Gastroesophageal sphincter (tissue), 4 donors: ENCODE measurements at regions not wholly inside any gene's neighbourhood (a gene's known extent, or its start where the extent isn't known, plus 50 kb on each side); places are given as distances from the start of the nearest gene placed in this dataset.

Source experiments
- ATAC-seq: fragments of 150-250 bp; one replicate; pipeline ENCODE4 v1.9.1; 2016; ENCODE audit warnings: mild to moderate bottlenecking, moderate library complexity
- H3K27ac ChIP-seq, 4 donors: fragments of 200-600 bp; sonication (generic) in 3 of 4; 1 replicate in 3 of 4; 2 replicates in 1 of 4; pipeline ENCODE4 v1.5.1; 2016 to 2019
- H3K27me3 ChIP-seq: fragments of 200-600 bp; sonication (generic); one replicate; pipeline ENCODE4 v1.5.1; 2019
- H3K36me3 ChIP-seq, 2 donors: fragments of 200-600 bp; sonication (generic); one replicate each; pipeline ENCODE4 v1.5.1; 2019; ENCODE audit warnings: control low read depth in 1 of 2
- H3K4me1 ChIP-seq, 3 donors: fragments of 200-600 bp; sonication (generic); 1 replicate in 2 of 3; 2 replicates in 1 of 3; pipeline ENCODE4 v1.5.1; 2016 to 2019; ENCODE audit warnings: control low read depth in 2 of 3
- H3K4me3 ChIP-seq, 2 donors: fragments of 200-600 bp; sonication (generic); one replicate each; pipeline ENCODE4 v1.5.1; 2019; ENCODE audit warnings: mild to moderate bottlenecking in 1 of 2, moderate library complexity in 1 of 2
- H3K9me3 ChIP-seq, 3 donors: fragments of 200-600 bp; sonication (generic); one replicate each; pipeline ENCODE4 v1.5.1; 2017 to 2019; ENCODE audit warnings: control low read depth in 2 of 3
- EP300 ChIP-seq: sonication (generic); formaldehyde crosslinking; IDR thresholded peaks from one replicate; pipeline ENCODE4 v1.6.1; 2017; ENCODE audit warnings: antibody characterized with exemption, mild to moderate bottlenecking
- POLR2A ChIP-seq, 2 donors: fragments of 450-650 bp; IDR thresholded peaks; one replicate each; pipeline ENCODE4 v1.6.1; 2017; ENCODE audit warnings: antibody characterized with exemption in 2 of 2, mild to moderate bottlenecking in 2 of 2, moderate library complexity in 1 of 2
- POLR2AphosphoS5 ChIP-seq: sonication (generic); formaldehyde crosslinking; IDR thresholded peaks from one replicate; pipeline ENCODE4 v1.6.1; 2017; ENCODE audit warnings: antibody characterized with exemption
- WGBS, 2 donors: methylation state at CpG; one replicate each; pipeline ENCODE4 v1.1.5; 2018; ENCODE audit warnings: low coverage in 1 of 2; 5-methylcytosine and 5-hydroxymethylcytosine counted together
- TF ChIP-seq, protein P1 (sequence below), 4 experiments: fragments of 200-600 bp in 2 of 4; fragments of 450-650 bp in 2 of 4; sonication (generic) in 1 of 4; IDR thresholded peaks; one replicate each; pipeline ENCODE4 v1.5.1; 2017 to 2019; ENCODE audit warnings: antibody characterized with exemption in 4 of 4, mild to moderate bottlenecking in 2 of 4, moderate library complexity in 2 of 4

DNA sequence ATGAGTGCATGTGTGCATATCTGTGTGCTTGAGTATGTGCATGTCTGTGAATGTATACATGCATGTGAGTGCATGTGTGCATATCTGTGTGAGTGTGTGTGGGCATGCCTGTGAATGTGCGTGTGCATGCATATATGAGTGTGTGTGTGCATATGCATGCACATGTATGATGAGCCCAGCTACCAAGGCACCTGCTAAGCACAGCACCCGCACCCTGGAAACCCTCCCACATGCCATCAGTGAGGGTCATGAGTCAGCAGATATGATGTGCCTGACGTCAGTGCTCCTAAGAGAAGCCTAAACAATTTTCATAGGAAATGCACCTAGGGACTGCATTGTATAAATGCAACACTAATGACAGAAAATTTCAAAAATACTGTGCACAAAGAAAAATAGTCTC lies 151.1 kb downstream of the KIF26A start:
- Histone ChIP-seq H3K27ac (no peak overlapping the region), H3K27me3 (peaks cover 36% of the 10 kb centered on the region), H3K4me1 (no peaks in the 10 kb centered on the region), H3K4me3 (no peak overlapping the region), H3K9me3 (no peaks in the 10 kb centered on the region), H3K36me3 (no peaks in the 10 kb centered on the region)
- TF ChIP-seq POLR2AphosphoS5 (no peak), EP300 (no peak), POLR2A (IDR thresholded peaks at IDR 0.05) (no peak)
- TF ChIP-seq, protein P1, sequence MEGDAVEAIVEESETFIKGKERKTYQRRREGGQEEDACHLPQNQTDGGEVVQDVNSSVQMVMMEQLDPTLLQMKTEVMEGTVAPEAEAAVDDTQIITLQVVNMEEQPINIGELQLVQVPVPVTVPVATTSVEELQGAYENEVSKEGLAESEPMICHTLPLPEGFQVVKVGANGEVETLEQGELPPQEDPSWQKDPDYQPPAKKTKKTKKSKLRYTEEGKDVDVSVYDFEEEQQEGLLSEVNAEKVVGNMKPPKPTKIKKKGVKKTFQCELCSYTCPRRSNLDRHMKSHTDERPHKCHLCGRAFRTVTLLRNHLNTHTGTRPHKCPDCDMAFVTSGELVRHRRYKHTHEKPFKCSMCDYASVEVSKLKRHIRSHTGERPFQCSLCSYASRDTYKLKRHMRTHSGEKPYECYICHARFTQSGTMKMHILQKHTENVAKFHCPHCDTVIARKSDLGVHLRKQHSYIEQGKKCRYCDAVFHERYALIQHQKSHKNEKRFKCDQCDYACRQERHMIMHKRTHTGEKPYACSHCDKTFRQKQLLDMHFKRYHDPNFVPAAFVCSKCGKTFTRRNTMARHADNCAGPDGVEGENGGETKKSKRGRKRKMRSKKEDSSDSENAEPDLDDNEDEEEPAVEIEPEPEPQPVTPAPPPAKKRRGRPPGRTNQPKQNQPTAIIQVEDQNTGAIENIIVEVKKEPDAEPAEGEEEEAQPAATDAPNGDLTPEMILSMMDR (IDR thresholded peaks at IDR 0.05) = no peak
- ATAC-seq = no peak
- 0 to 78% methylated on average over 1 to 3 of the region's 3 CpGs for WGBS, 2 donors

DNA sequence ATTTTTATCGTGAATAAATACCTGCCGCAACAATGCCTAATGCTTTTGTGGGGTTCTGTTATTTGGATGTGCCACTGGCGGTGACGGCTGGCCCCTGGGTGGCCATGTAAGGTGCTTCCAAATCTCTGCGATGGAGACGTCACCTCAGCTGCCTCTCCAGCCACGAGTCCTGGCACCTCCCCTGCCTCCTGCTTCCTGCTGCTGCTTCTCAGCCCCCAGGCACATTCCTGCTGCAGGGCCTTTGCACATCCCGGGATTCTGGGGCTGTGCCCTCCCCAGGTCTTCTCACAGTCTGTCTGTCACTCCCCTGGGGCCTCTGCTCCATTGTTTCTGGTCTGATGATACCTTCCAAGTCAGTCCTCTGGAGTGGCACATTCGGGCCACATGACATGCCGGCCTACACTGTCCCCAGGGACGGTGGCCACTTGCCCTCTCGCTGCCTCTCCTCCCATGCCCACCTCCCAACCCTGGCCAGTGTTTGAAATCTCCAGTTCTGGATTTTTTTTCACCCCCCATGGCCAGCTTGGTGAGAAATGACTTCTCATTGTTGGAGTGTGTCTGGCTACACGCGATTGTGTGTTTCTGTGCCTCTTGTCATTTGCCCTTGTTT lies 151.8 kb downstream of the KIF26A start:
- ATAC-seq = no peak
- Histone ChIP-seq H3K27me3 (peaks cover 42% of the 10 kb centered on the region), H3K27ac (no peak overlapping the region), H3K9me3 (no peaks in the 10 kb centered on the region), H3K4me1 (no peaks in the 10 kb centered on the region), H3K4me3 (no peak overlapping the region), H3K36me3 (no peaks in the 10 kb centered on the region)
- 72 to 75% methylated on average over 5 to 12 of the region's 14 CpGs for whole genome bisulfite sequencing, 2 donors
- TF ChIP-seq POLR2AphosphoS5 = no peak

DNA sequence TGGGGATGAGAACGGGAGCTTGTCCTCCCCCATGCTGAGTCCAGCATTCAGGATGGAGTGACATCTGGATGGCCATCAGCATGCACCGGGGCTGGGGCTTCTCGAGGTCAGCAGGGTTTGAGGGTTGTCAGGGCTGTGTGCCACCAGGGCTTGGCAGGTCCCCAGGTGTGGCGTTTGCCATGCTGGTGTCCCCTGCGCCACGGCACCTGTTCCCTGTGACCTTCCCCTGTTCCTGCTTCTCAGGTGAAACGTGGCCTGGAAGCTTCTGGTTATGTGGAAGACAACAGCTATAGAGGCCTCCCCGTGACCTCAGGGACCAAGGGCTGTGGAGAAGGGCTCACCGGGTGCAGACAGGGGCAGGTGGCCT lies 152.4 kb downstream of the KIF26A start:
- H3K9me3 ChIP-seq = no peaks in the 10 kb centered on the region

DNA sequence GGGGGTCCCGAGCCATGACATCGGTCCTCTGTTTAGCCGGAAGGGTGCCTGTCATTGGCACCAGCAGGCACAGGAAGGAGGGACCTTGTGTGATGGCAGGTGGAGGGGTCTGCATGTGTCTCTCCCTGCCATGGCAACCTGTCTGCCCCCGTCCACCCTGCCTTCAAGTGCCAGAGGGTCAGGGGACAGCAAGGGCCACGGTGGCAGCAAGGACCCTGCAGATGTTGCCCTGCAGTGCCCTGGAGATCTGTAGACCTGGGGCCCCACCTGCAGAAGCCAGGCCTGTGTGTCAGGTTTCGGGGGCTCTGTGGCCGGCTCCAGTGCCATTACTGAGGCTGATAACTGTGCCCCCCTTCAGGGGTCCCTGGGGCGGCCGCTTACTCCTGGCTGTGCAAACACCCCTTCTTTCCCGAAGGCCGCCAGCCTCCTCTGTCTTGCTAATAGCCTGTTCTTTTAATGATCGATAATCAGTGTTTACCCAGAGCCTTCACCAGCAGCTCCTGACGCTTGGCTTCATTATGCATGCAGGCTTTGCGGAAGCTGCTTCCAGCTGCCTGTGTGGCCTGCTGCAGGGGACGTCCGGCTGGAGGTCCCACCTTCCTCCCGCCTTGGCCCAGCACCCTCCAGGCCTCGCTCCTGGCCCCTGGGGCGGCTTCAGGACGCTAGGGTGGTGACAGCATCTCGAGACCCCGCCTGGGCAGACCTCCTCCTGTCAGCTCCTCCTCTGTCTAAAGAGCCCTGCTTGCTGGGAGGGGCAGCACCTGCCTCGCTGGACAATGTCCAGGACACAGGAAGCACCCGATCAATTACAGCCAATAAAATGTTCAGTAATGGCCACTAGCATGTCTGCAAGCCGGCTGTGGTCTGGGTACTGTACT lies 153.0 kb downstream of the KIF26A start:
- Histone ChIP-seq H3K4me1 (no peaks in the 10 kb centered on the region), H3K27ac (no peak overlapping the region), H3K36me3 (no peaks in the 10 kb centered on the region), H3K9me3 (no peaks in the 10 kb centered on the region), H3K4me3 (no peak overlapping the region), H3K27me3 (peaks cover 44% of the 10 kb centered on the region)
- no peak for ATAC-seq
- 33 to 43% methylated on average over 1 of the region's 25 CpGs for WGBS, 2 donors
- TF ChIP-seq POLR2A (IDR thresholded peaks at IDR 0.05) (no peak), EP300 (no peak), POLR2AphosphoS5 (no peak)
- TF ChIP-seq, protein P1 (IDR thresholded peaks at IDR 0.05) = no peak

More for the DNA sequence above, 152.4 kb downstream of the KIF26A start:
- no peak for ATAC-seq
- no peaks in the 10 kb centered on the region for H3K4me1 ChIP-seq
- TF ChIP-seq POLR2A (IDR thresholded peaks at IDR 0.05) (no peak), EP300 (no peak), POLR2AphosphoS5 (no peak)
- TF ChIP-seq, protein P1 (IDR thresholded peaks at IDR 0.05) = no peak
- H3K36me3 ChIP-seq = no peaks in the 10 kb centered on the region
- no peak overlapping the region for H3K27ac ChIP-seq
- H3K27me3 ChIP-seq = peaks cover 44% of the 10 kb centered on the region
- H3K4me3 ChIP-seq = no peak overlapping the region
- 100% methylated on average over 1 of the region's 9 CpGs; no CpG with 5 or more reads in 1 of the 2 donors for WGBS, 2 donors

DNA sequence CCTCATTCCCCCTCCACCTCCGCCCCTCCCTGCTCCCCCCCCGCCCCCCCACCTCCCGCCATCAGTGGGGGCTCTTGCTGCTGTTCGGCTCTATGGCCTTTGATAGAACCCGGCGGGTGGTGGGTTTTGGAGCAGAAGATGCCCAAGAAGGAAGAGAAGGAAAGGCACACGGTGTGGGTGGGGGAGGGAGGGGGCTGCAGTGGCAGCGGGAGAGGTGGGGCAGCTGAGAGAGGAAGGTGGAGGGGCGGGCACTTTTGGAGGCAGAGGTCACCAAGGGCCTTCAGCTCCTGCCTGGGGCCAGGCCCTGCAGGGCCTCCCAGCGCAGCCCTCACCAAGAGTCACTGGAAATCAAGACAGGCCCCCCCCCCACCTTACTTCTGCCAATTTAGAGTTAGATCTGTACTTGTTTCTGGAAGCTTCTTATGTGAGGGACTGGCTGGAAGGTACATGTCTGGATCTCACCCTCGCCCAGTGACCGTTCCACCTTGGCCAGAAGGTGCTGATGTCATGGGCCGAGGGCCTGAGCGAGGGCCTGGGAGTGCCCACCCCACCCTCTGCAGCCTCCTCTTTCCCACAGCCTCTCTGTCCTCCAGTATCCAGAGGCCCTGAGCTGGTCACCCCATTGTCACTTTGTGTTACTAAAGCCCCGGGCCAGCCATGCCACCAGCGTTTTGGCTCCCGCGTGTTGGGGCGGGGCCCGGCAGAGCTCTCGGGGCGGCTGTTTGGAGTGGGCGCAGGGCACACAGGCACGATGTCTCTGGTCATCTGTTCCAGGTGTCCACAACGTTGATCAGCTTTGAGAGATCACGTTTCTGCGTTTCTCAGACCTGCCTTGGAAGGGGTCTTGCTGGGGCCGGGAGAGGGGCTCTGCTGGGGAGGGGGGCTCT lies 153.9 kb downstream of the KIF26A start:
- Histone ChIP-seq H3K9me3 (no peaks in the 10 kb centered on the region), H3K4me1 (no peaks in the 10 kb centered on the region), H3K4me3 (no peak overlapping the region), H3K27me3 (peaks cover 44% of the 10 kb centered on the region), H3K36me3 (no peaks in the 10 kb centered on the region), H3K27ac (no peak overlapping the region)
- no peak for ATAC-seq
- TF ChIP-seq POLR2A (IDR thresholded peaks at IDR 0.05) (no peak), EP300 (no peak), POLR2AphosphoS5 (no peak)
- TF ChIP-seq, protein P1 (IDR thresholded peaks at IDR 0.05) = no peak
- WGBS, 2 donors = 30 to 79% methylated on average over 4 to 6 of the region's 28 CpGs
